GM21528 (cell line): ENCODE measurements at regions not wholly inside any gene's neighbourhood (a gene's known extent, or its start where the extent isn't known, plus 50 kb on each side); places are given as distances from the start of the nearest gene placed in this dataset.
"Not testable (repeated sequence)": the region's sequence is repeated elsewhere in the genome, so short reads cannot be mapped to it uniquely, and the experiment has no call there.

Source experiments
- ATAC-seq: cut with Tn5 transposase; IDR thresholded peaks from one replicate; pipeline ENCODE4 v1.9.1; 2021; ENCODE audit warnings: mild to moderate bottlenecking, moderate library complexity; ENCODE audit not compliant: unreplicated experiment, low FRiP score

DNA sequence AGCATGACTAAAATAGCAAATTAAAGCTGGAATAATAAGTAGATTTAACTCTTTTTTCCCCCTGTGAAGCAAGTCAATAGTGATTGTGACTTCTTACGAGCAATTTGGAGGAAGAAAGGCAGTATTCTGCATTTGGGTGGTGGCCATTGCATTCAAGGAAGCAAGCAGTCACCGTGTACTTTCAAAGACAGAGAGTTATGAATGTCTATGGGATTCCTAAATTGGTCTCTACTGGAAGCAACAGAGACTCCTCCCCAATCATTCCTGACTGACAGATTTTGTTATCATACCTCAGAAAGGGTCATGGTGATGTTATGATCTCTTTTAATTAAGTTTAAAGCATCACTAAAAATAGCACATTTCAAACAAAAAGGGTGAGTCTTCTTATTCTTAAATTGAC is 287.2 kb upstream of the KITLG start:
- ATAC-seq, result no peak

DNA sequence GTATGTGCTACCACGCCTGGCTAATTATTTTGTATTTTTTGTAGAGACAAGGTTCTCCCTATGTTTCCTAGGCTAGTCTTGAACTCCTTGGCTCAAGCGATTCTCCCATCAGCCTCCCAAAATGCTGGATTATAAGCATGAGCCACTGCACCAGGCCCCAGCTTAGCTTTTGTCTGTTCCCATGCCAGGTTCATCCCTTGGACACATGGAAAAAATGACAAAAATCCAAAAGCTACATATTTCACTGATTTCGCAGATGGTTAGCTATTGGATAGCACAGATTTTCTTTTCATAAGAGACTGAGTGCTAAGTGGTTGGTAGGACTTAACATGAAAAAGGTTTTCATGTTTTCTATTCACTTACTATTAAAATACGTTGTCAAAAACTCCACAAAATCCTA is 286.6 kb upstream of the KITLG start:
- no peak for ATAC-seq

DNA sequence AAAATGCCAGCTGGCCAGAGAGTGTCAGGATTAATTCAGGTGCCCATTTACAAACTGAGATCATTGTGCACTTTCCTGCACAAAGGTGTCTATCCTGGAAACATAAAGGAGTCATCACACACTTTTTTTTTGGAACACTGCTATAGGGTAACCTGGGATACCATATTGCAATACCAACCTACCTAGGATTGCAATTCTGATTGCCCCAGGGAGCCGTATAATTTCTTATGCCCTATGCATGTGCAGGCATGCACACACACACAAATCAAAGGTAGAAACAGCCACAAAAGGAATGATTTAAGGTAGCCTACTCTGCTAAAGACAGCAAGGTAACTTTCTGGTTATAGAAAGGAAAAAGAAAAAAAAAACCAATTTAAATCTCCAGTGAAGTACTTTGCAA is 285.3 kb upstream of the KITLG start:
- ATAC-seq, result no peak

DNA sequence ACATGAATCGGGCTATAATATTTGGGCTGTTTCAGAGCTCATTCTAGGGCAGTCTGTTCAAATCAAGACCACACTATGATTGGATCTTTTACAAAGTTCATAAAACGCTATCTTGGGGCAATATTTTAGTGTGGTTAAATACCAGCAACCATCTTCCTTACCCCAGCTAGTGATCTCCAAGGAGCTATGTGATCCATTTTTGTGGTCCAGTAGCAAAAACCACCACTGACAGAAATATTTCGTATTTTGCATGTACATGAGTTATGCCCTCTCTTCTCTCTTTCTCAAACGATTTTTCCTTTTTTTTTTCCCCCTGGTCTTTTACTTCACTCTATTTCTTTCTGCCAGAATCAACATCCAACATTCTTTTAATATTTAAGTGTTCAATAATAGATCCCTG is 280.6 kb upstream of the KITLG start:
- ATAC-seq, result no peak

DNA sequence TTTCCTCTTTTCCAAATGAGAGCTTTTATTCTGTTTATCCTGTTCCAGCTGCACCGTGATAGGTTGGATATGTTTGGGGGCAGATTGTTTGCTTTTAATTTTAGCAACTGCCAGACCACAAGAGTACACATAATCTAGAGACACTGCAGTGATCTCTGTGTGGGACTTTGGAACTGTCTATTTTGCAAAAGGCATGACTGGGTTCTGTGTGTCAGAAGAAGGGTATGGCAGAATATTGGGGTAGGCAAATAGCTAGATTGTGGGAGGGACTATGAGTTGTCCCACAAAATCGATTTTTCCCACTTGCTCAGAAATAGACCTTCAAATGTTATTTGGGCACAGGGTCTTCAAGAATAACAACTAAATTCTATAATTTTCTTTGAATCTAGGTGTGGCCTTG is 275.9 kb upstream of the KITLG start:
- ATAC-seq, result no peak

DNA sequence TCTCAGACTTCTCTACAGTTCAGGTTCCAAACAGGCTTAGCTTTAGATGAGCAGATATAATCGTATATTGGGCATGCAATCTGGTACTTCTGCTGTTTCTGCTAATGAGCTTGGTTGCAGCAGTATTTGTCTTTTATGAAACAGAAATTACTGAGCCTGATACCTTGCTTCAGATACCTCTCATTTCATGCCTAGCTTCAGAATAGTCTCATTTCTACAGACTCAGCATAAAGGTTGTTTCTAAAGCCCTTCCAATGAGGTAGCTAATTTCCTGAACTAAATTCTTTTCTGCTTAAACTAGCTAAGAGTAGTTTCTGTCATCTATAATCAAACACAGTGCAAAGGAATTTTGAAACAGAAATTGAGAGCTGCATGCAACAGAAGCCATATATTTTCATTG is 275.0 kb upstream of the KITLG start:
- no peak for ATAC-seq

DNA sequence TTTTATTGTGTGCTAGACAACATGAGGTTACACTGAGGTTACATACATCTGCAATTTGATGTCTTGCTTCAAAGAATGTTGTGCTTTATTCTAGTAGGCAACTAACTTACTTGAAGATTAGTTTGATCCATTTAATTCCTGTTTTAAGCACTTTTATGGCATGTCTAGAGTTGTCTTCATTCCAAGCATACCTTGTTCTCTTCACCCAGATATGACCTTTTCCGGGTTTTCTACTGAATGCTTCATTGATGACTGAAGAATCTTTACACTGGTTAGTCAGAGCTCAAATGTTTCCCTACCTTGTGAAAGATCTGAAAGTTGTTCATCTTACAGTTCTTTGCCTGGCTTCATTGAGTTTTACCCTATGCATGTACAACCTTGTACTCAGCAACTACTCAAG is 274.0 kb upstream of the KITLG start:
- no peak for ATAC-seq

DNA sequence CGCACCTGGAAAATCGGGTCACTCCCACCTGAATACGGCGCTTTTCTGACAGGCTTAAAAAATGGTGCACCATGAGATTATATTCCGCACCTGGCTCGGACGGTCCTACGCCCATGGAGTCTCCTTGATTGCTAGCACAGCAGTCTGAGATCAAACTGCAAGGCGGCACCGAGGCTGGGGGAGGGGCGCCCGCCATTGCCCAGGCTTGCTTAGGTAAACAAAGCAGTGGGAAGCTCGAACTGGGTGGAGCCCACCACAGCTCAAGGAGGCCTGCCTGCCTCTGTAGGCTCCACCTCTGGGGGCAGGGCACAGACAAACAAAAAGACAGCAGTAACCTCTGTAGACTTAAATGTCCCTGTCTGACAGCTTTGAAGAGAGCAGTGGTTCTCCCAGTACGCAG is 267.0 kb upstream of the KITLG start:
- not testable (repeated sequence) for ATAC-seq

DNA sequence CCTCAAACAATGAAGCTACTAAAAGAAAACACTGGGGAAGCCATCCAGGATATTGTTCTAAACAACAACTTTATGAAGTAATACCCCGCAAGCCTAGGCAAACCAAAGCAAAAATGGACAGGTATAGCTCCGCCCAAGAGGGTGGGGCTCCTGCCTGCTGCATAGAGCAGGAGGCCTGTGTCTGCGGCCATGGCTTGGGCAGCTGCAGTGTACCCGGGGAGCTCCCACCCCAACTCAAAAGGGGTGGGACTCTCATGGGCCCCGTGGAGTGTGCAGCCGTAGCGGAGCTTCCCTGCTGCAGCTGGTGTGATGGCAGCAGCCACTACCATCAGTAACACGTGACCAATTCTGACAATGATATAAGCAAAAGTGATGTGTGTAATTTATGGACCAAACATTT is 264.2 kb upstream of the KITLG start:
- no peak for ATAC-seq

DNA sequence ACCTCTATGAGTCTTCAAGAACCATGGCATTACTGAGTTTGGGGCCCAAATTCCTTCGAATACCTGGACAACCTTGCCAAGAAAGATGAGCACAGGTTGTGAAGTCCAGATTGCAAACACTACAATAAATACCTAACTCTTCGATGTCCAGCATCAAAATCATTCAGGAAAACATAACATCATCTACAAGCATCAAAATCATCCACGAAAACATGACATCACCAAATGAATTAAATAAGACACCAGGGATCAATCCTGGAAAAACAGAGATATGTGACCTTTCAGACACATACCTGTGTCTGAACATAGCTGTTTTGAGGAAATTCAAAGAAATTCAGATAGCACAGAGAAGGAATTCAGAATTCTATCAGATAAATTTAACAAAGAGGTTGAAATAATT is 262.0 kb upstream of the KITLG start:
- ATAC-seq, result no peak

DNA sequence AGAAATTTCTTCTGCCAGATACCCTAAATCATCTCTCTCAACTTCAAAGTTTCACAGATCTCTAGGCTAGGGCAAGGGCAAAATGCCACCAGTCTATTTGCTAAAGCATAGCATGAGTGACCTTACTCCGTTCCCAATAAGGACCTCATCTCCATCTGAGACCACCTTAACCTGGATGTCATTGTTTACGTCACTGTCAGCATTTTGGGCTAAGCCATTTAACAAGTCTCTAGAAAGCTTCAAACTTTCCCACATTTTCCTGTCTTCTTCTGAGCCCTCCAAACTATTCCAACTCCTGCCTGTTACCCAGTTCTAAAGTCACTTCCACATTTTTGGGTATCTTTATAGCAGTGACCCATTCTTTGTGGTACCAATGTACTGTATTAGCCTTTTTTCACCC is 259.2 kb upstream of the KITLG start:
- no peak for ATAC-seq

DNA sequence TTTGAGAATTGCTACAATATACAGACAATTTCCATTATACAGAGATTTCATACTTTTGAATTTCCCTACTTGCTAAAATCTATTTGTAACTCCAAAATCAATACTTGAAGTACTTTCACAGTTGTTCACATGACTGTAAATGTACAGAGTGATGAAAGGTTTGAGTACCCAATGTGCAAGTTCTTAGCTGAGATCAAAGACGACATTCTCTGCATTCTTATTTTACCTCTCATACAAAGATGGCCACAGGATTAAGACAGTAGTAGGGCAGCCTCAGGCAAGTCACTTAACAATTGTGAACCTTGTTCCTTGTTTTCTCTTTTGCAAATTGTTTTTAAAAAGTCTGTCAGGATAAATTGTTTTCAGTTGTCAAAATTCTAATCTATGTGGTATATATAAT is 255.9 kb upstream of the KITLG start:
- ATAC-seq, result no peak

DNA sequence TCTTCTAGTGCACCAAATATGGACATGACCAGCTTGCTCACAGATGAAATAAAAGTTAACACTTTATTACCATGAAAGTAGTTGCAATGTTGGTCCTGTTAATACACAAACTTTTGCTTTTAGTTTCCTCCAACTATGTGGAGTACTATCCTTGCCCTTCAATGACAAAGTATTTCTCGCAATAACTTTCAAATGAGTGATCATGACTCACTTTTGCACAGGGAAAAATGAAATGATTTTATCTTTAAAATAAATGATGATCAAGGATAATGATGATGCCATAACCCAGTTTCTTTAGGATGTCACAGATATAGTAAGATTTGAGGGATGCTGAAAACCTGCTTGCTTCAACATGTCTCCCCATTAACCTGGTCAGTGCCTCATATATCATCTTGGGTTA is 254.0 kb upstream of the KITLG start:
- no peak for ATAC-seq

DNA sequence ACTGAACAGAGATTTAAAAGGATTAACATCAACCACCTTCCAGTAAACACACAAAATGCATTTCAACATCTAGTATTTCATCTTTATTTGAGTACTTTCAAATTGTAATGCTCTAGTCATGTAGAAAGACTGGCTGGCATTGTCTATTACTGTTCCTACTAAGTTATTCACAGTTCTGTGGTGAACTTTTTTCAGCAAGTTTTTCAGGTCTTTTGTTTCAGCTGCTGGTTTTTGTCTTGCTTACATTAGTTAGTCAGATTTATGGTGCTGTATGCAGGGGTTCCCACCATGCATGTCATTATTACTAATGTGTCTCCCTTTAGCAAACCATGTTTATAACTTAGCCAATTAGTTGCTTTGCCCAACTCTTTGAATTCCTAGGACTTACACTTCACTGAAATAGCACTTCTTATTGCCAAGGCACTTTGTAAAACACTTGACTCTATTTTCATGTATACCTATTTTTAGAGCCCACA is 253.4 kb upstream of the KITLG start:
- no peak for ATAC-seq

DNA sequence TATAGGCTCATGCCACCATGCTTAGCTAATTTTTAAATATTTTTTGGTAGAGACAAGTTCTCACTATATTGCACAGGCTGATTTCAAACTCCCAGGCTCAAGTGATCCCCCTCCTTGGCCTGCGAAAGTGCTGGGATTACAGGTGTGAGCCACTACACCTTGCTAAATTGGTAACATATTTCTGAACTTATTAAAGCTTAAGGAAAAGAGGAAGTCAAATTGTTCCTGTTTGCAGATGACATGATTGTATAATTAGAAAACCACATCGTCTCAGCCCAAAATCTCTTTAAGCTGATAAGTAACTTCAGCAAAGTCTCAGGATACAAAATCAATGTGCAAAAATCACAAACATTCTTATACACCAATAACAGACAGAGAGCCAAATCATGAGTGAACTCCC is 248.3 kb upstream of the KITLG start:
- ATAC-seq, result not testable (repeated sequence)

DNA sequence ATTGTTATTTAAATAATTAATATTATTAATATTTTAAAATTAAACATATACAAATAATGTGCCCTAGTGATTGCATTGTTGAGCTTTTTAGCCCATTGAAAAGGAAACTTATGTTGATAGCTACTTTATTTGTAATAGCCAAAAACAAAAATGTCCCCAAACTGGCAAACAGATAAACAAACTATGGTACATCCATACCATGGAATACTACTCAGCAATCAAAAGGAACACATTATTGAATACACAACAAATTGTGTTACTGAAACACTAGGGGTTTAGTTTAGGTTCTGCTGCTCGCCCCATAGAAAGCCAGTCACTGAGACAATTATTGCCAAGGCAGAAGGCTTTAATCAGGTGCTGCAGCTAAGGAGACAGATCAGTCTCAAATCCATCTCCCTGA is 239.7 kb upstream of the KITLG start:
- no peak for ATAC-seq

DNA sequence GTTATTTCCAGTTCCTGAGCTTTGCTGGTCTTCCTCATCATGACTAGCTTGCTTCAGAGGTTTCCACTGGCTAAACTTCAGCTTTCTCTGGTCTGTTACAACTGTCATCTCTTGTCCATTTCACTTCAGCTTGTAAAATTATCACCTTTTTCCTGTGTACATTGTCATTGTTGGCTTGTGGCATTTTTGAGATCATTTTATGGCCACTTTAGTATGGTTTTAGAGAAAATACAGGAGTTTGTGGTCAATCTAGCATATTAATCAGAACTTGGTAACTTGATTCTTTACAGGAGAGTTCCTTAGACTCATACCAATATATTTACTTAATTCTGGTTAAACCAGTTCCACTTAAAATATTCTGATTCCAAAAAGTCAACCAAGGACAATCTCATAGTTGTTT is 235.9 kb upstream of the KITLG start:
- ATAC-seq, result no peak

DNA sequence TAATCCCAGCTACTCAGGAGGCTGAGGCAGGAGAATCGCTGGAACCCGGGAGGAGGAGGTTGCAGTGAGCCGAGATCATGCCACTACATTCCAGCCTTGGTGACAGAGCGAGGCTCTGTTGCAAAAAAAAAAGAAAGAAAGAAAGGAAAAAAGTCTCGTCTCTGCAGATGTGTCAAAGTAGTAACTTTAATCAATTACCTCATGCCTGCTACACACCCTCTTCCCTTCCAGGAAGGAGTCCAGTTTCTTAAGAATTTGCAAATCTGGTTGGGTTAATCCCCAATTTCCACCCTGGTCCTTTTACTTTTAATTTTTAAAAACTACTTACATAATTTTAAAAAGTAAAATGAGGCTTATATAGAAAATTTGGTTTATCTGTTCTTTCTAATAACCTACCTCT is 234.5 kb upstream of the KITLG start:
- no peak for ATAC-seq

DNA sequence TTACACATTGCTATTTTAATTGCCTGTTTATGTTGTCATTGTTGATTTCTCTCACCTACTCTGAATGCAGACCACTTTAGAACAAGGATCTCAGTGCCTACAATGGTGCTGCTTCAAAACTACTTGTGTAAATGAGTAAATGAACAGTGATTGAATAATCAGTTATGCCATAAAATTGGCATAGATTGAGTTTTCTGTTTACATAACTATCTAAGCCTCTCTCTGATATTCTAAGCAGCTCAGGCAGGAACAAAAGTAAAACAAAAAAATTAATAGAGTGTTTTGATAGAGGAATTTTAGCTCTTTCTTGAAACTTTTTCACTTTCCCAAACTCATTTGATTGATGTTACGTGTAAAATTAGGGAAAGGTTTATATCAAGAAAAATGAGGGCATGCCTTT is 232.3 kb upstream of the KITLG start:
- no peak for ATAC-seq

DNA sequence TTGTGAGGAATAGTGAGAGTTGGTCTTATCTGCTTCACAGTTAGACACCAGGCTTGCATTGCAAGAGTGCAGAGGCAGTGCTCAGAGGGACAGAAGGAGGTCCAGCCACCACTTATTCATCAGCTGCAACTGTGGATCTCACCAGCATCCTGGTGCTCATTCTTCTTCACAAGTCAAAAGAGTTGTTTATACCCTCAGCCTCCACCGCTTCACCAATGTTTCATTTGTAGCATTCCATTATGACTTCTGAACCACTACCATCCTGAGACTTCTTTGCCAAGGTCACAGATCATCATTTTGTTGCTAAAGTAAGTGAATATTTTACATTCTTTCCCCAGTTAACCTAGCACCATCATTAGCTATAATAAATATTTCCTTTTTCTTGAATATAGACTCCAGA is 230.5 kb upstream of the KITLG start:
- ATAC-seq, result no peak

DNA sequence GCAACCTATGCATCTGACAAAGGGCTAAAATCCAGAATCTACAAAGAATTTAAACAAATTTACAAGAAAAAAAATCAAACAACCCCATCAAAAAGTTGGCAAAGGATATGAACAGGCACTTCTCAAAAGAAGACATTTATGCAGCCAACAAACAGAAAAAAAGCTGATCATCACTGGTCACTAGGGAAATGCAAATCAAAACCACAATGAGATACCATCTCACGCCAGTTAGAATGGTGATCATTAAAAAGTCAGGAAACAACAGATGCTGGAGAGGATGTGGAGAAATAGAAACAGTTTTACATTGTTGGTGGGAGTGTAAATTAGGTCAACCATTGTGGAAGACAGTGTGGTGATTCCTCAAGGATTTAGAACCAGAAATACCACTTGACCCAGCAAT is 229.6 kb upstream of the KITLG start:
- ATAC-seq, result not testable (repeated sequence)

DNA sequence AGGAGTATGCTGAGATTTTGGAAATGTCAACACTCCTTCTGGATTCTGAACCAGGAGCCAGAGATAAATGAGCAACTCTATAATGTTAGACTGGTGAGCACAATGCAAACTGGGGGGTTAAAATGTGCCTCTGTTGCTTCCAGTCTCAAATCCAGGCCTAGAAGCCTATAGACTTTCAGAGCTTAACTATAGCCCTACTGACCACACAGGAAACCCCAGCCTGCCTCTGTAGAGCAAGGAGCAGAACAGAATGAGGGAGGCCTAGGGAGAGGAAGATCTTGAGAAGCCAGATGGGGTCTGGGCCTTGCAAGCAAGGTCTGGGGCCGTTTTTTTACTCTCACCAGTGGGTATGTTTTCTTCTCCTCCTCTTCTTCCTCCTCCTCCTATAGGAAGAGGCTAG is 225.4 kb upstream of the KITLG start:
- ATAC-seq, result no peak

DNA sequence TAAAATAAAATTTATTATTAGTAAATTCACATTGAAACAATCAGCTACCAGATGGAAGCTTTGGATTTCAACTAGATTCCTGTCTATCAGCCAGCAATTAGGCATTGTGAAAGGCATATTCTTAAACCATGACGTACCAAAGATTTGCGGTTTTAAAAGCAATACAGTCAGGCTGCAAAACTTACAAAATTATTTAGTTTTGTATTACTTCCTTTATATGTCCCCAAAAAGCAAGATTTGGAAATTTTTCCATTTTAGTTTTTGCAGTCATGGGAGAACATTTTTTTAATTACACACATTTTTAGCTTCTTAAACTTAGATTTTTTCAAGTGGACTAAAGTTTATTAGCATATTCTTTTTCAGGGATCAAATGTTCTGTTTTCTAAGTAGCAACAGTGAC is 225.0 kb upstream of the KITLG start:
- no peak for ATAC-seq
